ENCODE measurements at regions not wholly inside any gene's neighbourhood (a gene's known extent, or its start where the extent isn't known, plus 50 kb on each side); places are given as distances from the start of the nearest gene placed in this dataset.

- TF ChIP-seq POLR2A (IDR thresholded peaks at IDR 0.05; ENCODE audit: low read depth, low read length) (no peak), SPI1 (IDR thresholded peaks at IDR 0.05; ENCODE audit: low read depth, low read length) (no peak)
Measured at GRCh38 chr7:156145996-156146395, 333.7 kb upstream of the SHH start.
